ENCODE measurements at regions not wholly inside any gene's neighbourhood (a gene's known extent, or its start where the extent isn't known, plus 50 kb on each side); places are given as distances from the start of the nearest gene placed in this dataset.
"Not testable (repeated sequence)": the region's sequence is repeated elsewhere in the genome, so short reads cannot be mapped to it uniquely, and the experiment has no call there.

DNA sequence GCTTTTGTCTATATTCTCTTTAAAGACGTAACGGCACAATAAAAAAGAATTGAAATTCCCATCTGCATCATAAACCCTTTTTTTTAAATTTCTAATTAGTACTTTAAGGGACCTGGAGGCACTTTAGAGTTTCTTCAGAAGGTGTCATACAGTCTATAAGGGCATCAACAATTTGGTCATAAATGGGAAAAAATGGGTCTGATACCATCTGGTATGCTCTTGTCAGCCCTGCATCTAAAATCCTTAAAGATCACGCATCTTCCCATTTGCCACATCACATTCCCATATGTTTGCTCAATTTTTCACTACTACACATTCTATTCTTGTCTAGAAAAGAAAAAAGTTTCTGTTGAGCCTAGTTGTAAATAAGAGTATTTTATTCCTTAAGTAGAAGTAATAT lies 53.8 kb downstream of the COX7C start:
- no peak for DNase-seq (ENCODE audit: low read depth)

DNA sequence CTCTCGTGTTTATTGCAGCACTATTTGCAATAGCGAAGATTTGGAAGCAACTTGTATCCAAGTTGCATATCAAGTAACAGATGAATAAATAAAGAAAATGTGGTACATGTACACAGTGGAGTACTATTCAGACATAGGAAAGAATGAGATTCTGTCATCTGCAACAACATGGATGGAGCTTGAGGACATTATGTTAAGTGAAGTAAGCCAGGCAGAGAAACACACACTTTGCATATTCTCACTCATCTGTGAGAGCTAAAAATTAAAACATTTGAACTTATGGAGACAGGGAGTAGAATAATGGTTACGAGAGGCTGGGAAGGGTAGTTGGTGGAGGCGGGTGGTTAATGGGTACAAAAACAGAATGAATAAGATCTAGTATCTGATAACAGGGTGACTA lies 56.3 kb downstream of the COX7C start:
- no peak for DNase-seq (ENCODE audit: low read depth)

DNA sequence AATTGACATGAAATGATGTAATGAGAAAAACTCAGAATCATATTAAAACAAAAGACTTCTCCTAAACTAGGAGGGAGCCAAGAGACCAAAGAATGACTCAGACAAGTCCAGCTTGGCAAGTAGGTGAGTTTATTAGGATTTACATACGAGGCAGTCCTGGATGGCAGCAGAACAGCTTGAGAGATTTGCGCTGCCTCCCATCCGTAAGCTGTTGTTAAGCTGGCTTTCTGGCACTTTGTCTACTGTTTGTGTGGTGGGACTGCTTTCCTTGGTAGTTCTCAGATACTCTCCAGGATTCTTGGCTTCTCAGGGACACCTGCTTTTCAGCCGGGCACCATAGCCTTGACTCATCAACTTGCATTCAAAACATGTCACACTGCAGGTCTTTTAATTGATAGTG lies 57.6 kb downstream of the COX7C start:
- DNase-seq (ENCODE audit: low read depth) = no peak

DNA sequence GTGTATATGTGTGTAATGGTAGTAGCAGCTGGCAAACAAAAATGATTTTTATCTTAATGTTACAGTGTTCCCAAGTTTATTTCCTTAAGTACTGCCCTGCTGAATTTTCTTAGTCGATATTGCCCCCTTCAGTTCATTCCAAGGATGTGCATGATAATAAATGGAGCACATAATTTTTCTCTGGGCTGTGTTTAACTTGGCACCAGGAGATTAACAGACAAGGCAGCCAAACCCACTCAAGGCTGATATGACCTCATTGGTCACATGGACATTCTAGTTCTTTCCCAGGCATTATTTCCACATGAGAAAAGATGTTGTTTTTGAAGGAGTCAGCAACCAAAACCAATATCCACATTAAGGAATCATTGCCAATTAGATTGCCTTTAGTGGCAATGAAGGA lies 61.8 kb downstream of the COX7C start:
- DNase-seq (ENCODE audit: low read depth) = no peak

DNA sequence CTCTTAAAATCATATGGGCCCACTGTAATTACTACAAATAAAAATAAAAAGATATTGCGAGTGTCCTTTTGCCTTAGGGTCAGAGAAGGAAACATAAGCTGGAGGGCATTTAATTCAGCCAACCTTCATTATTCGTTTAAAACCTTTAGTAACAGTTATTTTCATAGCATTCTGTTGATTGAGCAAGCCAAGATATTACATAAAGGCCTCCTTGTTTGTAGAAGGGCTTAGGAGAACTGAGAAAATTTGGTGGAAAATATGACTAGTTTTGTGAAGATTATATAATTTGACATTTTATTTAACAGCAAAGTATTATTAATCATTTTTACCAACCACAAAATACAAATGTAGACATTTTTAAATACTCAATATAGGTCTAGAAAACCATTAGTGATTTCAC lies 62.2 kb downstream of the COX7C start:
- no peak for DNase-seq (ENCODE audit: low read depth)

DNA sequence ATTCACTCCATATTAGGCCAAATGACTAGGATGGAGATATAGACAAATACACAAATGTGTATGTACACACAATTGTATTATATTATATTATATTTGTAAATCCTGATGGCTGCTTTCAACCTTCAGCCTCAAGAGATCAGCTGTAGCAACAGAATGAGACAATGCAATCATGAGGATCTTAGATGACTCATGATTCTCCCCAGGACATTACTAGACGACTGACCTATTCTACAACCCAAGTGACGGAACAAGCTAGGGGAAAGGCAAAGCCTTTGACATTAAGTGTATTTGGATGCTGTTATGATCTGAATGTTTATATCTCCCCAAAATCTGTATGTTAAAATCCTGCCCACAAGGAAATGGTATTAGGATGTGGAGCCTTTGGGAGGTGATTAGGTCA lies 66.5 kb downstream of the COX7C start:
- no peak for DNase-seq (ENCODE audit: low read depth)

DNA sequence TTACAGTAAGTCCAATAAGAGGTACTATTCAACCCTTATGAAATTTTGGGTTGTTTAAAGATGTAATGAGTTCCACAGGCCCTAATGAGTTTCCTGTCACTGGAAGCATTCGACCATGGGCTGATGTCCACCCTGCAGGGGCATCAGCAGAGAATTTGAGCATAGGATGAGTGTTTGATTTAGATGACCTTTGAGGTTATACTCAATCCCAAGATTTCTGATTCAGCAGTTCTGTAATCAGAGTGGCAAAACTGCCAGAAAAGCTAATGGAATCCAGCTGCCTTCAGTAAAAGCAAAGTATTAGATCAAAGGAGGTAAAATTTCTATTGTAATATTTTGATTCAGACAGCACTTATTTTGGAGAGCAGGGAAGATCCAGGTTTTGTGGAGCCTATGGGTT lies 68.3 kb downstream of the COX7C start:
- DNase-seq (ENCODE audit: low read depth) = no peak

DNA sequence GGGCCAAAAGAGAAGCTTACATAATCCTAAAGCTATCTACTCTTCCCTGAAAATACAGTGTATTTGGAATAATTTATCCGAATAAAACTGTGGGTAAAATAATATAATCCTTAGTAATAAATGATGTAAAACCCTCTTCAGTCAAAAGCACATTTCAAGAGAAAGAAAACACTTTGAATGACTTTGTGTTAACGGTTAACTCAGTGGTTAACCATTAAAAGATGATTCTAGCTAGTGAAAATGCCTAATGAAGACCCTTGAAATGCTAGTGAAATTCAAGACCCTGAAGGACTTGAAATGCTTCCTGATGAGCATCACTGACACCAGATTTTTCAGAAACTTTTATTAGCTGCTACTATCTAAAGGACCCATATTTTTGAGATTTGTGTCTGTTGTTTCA lies 70.7 kb downstream of the COX7C start:
- no peak for DNase-seq (ENCODE audit: low read depth)

DNA sequence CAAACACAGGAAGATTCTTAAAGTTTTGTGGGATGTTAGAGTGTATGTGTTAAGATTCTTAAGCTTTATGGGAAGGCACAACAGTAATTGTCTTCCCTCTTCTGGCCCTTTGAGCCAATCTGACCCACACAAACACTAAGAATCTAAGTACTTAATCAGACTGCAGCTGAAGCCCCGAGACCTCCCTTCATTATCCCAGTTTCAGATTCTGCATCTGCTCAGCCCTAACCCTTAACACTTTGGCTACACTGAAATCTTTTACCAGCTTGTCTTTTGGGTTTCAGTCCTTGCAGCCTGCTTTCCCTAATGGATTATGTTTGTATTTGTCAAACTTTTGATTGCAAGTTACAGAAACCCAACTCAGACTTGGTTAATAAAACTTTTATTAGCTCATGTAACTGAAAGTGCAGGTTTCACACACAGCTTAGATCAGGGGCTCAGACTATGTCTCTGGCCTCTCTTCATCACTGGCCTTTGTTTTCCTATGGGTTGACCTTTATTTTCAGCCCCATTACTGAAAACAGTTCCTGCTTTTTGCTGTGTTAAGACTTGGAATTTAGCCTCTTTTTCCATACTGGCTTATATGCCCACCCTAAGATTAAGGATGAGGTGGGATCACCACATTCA lies 71.5 kb downstream of the COX7C start:
- no peak for DNase-seq (ENCODE audit: low read depth)

DNA sequence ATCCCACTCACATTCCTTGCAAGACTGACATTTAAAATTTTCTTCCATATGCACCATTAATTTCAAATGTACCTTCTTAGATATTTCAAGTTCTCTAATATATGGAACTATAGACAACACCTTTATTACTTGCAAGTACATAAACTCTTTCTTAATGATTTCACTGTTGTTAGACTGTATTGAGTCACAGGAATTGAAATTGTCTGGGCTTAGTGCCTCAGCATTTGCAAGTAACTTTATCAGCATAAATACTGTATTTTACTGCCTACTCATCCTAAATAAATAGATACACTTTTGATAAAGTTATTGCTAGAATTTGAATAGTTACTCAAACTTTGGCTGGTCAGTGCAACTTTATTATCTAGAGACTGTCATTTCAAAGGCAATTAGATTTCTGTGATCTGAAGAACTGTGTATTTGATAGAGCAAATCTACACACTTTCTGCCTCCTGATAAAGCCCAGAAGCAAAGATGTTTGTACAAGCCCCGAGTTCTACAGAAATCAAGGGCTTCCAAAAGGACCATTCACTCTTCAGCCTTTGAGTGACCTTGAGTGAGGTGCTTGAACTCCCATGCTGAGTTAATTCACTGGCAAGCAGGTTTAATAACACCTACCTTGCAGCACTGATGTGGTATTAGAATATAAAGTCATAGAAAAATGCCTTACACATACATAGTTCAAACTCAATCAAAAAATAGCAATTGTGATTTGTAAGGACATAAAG lies 91.6 kb downstream of the COX7C start:
- no peak for DNase-seq (ENCODE audit: low read depth)

DNA sequence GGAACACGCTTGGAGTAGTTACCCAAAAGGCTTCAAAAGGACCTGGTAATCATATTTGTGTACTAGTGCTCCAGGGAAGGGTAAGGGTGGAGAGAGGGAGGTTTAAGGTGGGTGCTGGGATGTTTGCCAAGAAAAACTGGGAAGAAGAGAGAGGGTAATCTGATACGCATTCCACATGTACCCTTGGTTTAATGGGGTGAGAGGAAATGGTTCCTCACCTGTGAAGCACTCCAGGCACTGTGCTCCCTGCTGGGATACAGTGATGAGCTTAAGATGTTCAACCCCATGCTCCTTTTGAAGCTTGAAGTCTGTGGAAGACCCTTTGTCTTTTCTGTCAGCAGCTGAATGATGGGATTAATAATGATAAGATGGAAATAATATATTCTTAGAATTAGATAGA lies 98.4 kb downstream of the COX7C start:
- DNase-seq (ENCODE audit: low read depth) = no peak

DNA sequence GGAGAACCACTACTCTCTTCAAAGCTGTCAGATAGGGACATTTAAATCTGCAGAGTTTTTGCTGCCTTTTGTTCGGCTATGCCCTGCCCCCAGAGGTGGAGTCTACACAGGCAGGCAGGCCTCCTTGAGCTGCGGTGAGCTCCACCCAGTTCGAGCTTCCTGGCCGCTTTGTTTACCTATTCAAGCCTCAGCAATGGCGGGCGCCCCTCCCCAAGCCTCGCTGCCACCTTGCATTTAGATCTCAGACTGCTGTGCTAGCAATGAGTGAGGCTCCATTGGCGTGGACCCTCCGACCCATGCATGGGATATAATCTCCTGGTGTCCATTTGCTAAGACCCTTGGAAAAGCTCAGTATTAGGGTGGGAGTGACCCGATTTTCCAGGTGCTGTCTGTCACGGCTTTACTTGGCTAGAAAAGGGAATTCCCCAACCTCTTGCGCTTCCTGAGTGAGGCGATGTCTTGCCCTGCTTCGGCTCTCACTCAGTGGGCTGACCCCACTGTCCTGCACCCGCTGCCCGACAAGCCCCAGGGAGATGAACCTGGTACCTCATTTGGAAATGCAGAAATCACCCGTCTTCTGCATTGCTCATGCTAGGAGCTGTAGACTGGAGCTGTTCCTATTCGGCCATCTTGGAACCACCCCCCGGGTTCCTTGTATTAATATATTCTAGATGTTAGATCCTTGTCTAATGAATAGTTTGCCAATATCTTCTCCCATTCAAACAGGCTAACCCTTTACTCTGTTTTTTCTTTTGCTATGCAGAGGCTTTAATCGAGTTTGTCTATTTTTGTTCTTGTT lies 113.8 kb downstream of the COX7C start:
- not testable (repeated sequence) for DNase-seq (ENCODE audit: low read depth)

DNA sequence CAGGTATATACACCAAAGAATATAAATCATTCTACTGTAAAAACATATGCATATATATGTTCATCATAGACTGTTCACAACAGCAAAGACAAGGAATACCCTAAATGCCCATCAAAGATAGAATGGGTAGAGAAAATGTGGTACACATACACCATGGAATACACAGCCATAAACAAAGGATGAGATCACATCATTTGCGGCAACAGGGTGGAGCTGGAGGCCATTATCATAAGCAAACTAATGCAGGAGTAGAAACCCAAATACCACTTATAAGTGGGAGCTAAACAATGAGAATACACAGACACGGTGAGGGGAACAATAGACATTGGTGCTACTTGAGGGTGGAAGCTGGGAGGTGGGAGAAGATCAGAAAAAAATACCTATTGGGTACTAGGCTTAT lies 117.6 kb downstream of the COX7C start:
- DNase-seq (ENCODE audit: low read depth) = no peak

DNA sequence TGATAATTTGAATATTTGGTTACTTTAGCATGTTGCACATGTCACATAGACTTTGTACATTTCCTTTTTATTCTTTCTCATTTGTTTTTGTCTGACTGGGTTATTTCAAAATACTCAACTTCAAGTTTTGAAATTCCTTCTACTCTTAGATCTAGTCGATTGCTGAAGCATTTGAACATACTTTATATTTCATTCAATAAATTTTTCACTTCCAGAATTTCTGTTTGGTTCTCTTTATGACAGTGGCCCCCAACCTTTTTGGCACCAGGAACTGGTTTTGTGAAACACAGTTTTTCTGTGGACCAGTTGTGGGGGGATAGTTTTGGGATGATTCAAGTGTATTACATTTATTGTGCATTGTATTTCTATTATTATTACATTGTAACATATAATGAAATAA lies 119.8 kb downstream of the COX7C start:
- no peak for DNase-seq (ENCODE audit: low read depth)

DNA sequence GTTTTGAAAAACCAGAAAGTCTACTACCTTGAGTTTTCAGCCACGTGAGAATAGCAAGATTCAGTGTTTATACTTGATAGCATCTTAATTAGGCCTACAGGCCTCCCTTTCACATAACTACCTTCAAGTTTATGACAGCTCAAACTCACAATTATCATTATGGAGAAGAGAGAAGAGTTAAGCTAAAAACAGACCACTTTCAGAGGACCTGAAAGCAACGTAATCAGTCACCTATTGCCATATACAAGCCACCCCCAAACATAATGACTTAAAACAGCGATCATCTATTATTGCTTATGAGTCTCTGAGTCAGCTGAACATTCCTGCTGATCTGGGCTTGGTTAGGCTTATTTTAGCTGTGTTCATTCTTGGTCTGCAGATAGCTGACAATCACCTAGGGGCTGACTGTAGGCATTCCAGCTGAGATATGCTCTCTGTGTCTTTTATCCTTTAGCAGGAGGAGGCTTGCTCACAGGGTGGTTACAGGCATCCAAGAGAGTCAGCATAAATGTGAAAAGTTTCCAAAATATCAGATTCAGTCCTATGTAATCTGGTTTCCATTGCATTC lies 130.9 kb downstream of the COX7C start:
- DNase-seq (ENCODE audit: low read depth) = no peak

DNA sequence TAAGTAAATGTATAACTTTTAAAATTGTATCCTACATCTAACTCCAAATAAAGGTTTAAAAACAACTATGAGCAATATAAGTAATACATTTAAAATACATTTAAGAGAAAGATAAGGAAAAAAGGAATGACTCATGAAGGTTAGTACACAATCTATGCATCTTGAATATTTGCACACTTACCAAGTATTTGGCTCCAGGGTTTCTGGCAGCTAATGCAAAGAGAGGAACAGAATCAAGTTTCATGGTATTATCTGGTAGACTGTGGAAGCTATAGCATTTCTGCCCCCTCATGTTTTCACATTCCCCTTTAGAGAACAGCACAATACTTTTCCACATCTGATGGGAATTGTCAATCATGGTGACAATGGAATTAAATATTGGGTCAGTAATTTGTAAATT lies 132.1 kb downstream of the COX7C start:
- DNase-seq (ENCODE audit: low read depth) = no peak

DNA sequence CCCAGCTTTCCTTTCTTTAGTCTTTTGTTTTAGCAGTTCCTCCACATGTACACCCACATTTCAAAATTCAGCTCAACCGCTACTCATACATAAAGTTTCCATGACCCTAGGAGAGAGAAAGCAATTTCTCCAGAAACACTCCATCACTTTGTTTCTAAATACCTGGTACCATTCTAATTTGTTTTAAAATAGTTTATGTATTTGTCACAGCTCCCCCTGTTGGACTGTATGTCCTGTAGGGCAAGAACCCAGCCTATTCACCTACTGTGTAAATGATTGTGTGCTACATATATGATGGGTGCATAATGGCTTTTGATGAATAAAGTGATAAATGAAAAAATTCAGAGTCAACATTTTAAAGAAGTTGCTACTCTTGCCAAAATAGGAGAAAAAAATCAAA lies 139.1 kb downstream of the COX7C start:
- DNase-seq (ENCODE audit: low read depth) = no peak

DNA sequence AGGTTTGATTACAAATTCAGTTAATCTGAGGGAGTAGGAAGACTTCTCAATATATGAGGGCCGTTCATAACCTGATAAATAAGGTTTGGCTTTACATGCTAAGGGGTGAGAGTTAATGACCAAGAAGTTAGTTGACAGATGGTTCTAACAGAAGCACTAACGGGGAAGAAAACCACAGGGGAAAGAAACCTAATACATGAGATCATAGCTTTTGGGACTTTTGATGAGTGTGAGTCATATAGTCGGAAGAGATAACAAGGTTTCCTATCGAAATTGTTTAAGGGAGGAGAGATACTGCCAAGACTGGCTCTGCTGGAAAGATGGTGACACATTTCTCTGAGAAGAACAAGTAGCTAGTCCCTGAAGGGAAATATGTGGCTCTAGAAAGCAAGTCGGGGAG lies 140.1 kb downstream of the COX7C start:
- DNase-seq (ENCODE audit: low read depth) = no peak

DNA sequence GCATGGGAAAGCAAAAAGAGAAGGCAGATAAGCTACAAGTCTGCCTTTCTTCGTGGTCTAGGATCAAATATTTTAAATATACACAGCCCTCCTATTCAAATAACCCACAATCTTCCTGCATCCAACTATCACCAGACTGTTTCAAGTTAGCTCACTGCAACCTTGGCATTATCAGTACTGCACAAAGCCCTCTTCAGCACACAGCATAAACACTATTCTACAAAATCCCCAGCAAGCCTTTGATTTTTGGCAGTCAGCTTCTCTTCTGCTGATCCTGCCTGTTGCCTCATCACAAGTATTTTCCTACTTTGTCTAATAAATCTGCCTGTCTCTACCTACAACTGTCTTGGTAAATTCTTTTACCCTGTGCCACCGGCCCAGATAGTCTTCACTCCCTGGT lies 142.9 kb downstream of the COX7C start:
- DNase-seq (ENCODE audit: low read depth) = no peak

DNA sequence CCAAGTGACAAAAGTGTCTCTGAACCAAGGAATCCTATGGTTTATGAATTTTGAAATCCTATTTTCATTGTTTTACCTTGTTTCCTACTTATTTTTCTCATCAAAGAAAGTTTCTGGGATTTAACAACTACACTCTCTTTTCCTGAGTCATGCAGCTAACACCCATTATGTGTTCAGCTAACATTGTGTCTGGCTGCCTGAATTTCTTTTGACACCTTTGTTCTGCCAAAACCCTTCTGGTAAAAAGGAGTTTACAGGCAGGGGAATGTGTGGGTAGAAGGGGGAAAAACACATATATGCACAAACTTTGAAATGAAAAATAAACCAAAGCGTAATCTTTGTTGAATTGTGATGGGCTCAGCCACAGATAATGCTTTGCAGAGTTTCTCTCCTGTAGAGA lies 146.2 kb downstream of the COX7C start:
- no peak for DNase-seq (ENCODE audit: low read depth)

DNA sequence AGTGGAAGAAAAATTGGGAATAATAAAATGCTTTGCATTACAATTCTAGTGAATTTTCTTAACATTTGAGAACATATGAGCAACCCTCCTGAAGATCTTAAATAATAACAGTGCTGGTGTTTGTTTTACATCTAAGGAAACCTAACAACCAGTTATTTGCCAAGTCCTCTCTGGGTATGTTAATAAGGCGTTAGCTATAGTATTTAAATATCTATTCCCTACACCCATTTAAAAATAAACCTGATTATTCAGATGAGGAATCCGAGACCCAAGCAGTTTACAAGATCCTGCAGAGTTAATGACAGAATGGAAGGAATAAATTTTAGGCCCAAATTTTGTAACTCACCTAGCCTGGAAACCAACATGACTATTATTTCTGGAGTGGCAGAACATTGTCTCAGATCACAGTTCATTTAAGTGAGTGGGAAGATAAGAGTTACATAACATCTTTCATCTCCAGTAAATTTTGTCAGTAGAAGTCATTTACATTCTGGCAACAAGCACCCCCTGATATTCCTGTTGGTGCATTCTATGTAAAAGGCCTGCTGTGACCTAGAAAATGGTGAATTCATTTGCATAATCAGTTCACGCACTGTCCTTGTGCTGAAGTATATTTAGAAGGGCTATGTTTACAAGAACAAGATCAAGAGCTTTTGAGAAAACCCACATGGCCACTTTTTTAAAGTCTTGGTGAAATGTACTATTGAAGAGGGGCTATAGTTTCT lies 148.2 kb downstream of the COX7C start:
- no peak for DNase-seq (ENCODE audit: low read depth)

DNA sequence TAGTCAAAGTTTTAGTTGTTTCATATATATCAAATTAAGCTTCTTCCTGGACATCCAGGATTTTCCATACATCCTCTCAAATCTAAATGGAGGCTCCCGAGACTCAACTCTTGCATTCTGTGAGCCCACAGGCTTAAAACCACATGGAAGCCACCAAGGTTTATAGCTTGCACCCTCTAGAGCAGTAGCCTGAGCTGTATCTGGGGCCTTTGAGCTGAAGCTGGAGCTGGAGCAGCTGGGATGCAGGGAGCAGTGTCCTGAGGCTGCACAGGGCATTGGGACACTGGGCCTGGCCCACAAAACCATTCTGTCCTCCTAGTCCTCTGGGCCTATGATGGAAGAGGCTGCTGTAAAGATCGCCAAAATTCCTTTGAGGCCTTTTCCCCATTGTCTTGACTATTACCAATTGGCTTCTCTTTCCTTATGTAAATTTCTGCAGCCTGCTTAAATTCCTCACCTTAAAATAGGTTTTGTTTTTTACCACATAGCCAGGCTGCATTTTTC lies 151.0 kb downstream of the COX7C start:
- no peak for DNase-seq (ENCODE audit: low read depth)
